ENCODE measurements at regions not wholly inside any gene's neighbourhood (a gene's known extent, or its start where the extent isn't known, plus 50 kb on each side); places are given as distances from the start of the nearest gene placed in this dataset.
A peak's percentile ranks its signal among the peaks of the same experiment; 100 is the strongest.
"Not testable (repeated sequence)": the region's sequence is repeated elsewhere in the genome, so short reads cannot be mapped to it uniquely, and the experiment has no call there.

DNA sequence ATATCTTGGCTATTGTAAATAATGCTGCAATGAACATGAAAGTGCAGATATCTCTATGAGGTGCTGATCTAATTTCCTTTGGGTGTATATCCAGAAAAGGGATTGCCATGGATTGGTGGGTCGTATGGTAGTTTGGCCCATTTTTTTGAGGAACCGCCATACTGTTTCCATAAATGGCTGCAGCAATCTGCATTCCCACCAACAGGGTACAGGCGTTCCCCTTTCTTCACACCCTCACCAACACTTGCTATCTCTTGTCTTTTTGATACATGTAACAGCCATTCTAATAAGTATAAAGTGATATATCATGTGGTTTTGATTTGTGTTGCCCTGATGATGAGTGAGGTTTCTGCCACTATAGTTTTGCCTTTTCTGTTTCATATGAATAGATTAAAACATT lies 146.7 kb downstream of the NR2F2 start:
- H3K4me3 ChIP-seq: no peak overlapping the region
- no peak for TF ChIP-seq Cebpa-rat (IDR thresholded peaks at IDR 0.05)
- H3K27ac ChIP-seq: no peak overlapping the region
- H3K27me3 ChIP-seq: no peaks in the 10 kb centered on the region
- no peaks in the 10 kb centered on the region for H3K4me1 ChIP-seq
- no peak overlapping the region for H3K4me2 ChIP-seq
- H4K20me1 ChIP-seq: no peaks in the 10 kb centered on the region
- H3K9ac ChIP-seq: no peak overlapping the region
- H3K9me3 ChIP-seq (replicated peaks in 1 of 11): no peaks in the 10 kb centered on the region
- no peaks in the 10 kb centered on the region for H3K36me3 ChIP-seq

DNA sequence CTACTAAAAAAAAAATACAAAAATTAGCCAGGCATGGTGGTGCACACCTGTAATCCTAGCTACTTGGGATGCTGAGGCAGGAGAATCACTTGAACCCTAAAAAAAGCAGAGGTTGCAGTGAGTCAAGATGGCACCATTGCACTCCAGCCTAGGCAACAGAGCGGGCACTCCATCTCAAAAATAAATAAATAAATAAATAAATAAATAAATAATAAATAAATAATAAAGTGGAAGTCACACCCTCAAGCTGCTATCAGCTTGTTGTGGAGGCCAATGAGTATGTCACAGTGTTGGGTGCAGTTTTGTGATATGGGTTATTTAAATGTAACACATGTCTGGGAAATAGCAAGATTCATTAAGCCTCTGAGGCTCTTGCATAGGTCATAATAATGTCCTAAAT lies 153.9 kb downstream of the NR2F2 start:
- H3K9ac ChIP-seq; H3K27ac ChIP-seq; H3K4me3 ChIP-seq; H3K27me3 ChIP-seq; H4K20me1 ChIP-seq; H3K36me3 ChIP-seq; H3K9me3 ChIP-seq (replicated peaks in 1 of 11); H3K4me1 ChIP-seq: not testable (repeated sequence)
- 0 out of 22 replicates have a peak overlapping the region, but pooled peaks of 1 of the 11 experiments have one; percentile 20 for H3K4me2 ChIP-seq

DNA sequence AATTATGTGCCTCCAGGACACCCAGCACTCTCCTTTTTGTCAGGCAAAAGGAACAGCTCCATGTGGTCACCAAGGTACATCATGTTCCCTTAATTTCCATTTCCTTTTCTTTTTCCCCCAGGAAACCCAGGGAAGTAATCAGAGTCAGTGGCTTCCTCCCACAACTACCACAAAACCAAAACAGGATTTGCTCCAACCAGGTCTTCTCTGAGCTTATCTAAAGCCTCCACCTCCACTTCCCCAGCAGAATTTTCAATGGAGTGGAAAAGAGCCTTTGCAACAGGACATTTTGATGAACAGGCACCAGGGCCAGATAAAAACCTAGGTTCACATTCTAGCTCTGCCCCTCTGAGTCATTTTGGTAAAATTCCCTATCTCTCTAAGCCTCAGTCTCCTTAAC lies 154.3 kb downstream of the NR2F2 start:
- Histone ChIP-seq H3K27me3 (peaks cover 0 to 10% (median 0%) of the 10 kb centered on the region in 11 experiments; a peak in 1 of 22 replicates), H3K27ac (no peak overlapping the region), H3K4me3 (no peak overlapping the region), H4K20me1 (no peaks in the 10 kb centered on the region), H3K9ac (no peak overlapping the region), H3K4me2 (0 out of 22 replicates have a peak overlapping the region, but pooled peaks of 1 of the 11 experiments have one; percentile 20), H3K4me1 (peaks cover 0 to 5% (median 0%) of the 10 kb centered on the region in 10 experiments; a peak in 4 of 20 replicates), H3K9me3 (replicated peaks in 1 of 11) (no peaks in the 10 kb centered on the region), H3K36me3 (no peaks in the 10 kb centered on the region)
- no peak for TF ChIP-seq Cebpa-rat (IDR thresholded peaks at IDR 0.05)

DNA sequence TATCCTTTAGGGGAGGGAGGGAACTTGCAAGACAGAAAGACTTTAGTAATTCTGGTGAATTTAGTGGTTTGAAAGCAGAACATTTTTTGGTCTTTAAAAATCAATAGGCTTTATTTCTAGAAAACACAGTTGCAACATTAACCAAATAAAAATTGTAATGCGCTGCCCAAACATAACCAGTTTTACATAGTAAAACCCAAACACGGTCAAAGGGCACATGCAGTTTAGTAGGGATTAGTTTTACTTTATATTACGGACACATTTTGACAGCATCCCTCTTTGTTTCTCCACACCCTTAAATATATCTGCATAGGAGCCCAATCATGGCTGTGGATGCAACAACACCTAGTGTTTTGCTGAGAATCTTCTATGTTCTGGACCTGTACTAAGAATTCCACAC lies 156.7 kb downstream of the NR2F2 start:
- Histone ChIP-seq H3K27me3 (peaks cover 0 to 10% (median 0%) of the 10 kb centered on the region in 11 experiments; a peak in 1 of 22 replicates), H3K27ac (no peak overlapping the region), H3K4me3 (no peak overlapping the region), H3K9ac (no peak overlapping the region), H4K20me1 (no peaks in the 10 kb centered on the region), H3K4me1 (peaks cover 0 to 5% (median 0%) of the 10 kb centered on the region in 10 experiments; a peak in 4 of 20 replicates), H3K36me3 (no peaks in the 10 kb centered on the region), H3K9me3 (replicated peaks in 1 of 11) (peaks cover 0 to 15% (median 7%) of the 10 kb centered on the region in 11 experiments; a peak in 14 of 22 replicates), H3K4me2 (no peak overlapping the region)
- TF ChIP-seq Cebpa-rat (IDR thresholded peaks at IDR 0.05): no peak

DNA sequence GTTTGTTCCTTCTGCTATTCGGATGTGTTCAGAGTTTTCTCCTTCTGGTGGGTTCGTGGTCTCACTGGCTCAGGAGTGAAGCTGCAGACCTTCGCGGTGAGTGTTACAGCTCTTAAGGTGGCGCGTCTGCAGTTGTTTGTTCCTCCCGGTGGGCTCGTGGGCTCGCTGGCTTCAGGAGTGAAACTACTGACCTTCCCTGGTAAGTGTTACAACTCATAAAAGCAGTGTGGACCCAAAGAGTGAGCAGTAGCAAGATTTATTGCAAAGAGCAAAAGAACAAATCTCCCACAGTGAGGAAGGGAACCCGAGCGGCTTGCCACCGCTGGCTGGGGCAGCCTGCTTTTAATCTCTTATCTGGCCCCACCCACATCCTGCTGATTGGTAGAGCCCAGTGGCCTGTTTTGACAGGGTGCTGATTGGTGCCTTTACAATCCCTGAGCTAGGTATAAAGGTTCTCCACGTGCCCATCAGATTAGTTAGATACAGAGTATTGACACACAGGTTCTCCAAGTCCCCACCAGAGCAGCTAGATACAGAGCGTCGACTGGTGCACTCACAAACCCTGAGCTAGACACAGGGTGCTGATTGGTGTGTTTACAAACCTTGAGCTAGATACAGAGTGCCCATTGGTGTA lies 160.7 kb downstream of the NR2F2 start:
- H3K9ac ChIP-seq, H4K20me1 ChIP-seq, H3K36me3 ChIP-seq, H3K4me3 ChIP-seq, H3K4me2 ChIP-seq, H3K27ac ChIP-seq, H3K27me3 ChIP-seq: not testable (repeated sequence)
- H3K9me3 ChIP-seq (replicated peaks in 1 of 11): peaks cover 0 to 15% (median 11%) of the 10 kb centered on the region in 11 experiments; a peak in 15 of 22 replicates
- peaks cover 14 to 21% (median 19%) of the 10 kb centered on the region in 10 experiments for H3K4me1 ChIP-seq

DNA sequence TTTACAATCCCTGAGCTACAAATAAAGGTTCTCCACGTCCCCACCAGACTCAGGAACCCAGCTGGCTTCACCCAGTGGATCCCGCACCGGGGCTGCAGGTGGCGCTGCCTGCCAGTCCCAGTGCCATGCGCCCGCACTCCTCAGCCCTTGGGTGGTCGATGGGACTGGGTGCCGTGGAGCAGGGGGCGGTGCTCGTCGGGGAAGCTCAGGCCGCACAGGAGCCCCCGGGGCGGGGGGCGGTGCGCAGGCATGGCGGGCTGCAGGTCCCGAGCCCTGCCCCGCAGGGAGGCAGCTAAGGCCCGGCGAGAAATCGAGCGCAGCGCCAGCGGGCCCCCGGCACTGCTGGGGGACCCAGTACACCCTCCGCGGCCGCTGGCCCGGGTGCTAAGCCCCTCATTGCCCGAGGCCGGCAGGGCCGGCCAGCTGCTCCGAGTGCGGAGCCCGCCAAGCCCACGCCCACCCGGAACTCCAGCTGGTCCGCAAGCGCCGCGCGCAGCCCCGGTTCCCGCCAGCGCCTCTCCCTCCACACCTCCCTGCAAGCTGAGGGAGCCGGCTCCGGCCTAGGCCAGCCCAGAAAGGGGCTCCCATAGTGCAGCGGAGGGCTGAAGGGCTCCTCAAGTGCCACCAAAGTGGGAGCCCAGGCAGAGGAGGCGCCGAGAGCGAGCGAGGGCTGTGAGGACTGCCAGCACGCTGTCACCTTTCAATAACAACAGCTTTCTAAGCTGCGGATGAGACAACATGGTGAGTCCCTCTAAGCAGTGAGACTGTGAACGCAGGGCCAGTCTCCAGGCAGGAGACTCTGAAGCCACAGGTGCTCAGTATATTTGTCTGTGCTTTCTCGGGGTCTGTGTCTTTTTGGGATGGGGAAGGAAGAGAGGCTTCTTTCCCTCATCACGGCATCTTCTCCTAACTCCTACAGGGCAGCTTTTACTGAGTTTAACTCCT lies 161.5 kb downstream of the NR2F2 start:
- not testable (repeated sequence) for H3K4me3 ChIP-seq, H4K20me1 ChIP-seq, H3K36me3 ChIP-seq, H3K27ac ChIP-seq, H3K4me2 ChIP-seq, H3K9ac ChIP-seq, H3K27me3 ChIP-seq
- peaks cover 0 to 15% (median 11%) of the 10 kb centered on the region in 11 experiments; a peak in 15 of 22 replicates for H3K9me3 ChIP-seq (replicated peaks in 1 of 11)
- peaks cover 14 to 21% (median 19%) of the 10 kb centered on the region in 10 experiments for H3K4me1 ChIP-seq

DNA sequence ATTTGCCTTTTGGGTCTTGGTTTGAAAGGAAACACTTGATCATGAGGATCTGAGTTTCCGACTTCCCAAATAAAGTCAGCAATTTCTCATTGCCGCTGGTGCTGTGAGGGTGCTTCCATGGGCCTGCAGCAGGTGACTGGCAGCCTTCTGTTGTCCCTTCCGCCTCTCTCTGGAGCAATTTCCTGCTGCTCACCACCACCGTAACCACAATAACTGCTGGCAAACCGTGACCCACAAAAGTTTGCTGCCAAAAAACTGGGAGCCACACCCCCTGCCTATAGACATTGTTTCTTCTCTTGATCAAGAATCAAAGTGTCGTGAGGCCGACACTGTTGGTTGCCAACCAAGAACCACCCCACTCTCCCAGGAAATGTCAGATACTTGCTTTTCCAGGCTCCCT lies 164.0 kb downstream of the NR2F2 start:
- no peak overlapping the region for H3K9ac ChIP-seq
- no peaks in the 10 kb centered on the region for H3K36me3 ChIP-seq
- peaks cover 0 to 15% (median 11%) of the 10 kb centered on the region in 11 experiments; a peak in 15 of 22 replicates for H3K9me3 ChIP-seq (replicated peaks in 1 of 11)
- peak overlapping the region in 1 of 10 experiments; percentile 7; a peak in 1 of 20 replicates for H3K4me3 ChIP-seq
- H3K4me2 ChIP-seq: peak overlapping the region; percentile 59 to 85 (median 78)
- TF ChIP-seq Cebpa-rat (IDR thresholded peaks at IDR 0.05): no peak
- H3K4me1 ChIP-seq: peaks cover 14 to 21% (median 19%) of the 10 kb centered on the region in 10 experiments
- peak overlapping the region in 8 of 11 experiments; percentile 9 to 64 (median 44); a peak in 10 of 22 replicates for H3K27ac ChIP-seq
- H4K20me1 ChIP-seq: no peaks in the 10 kb centered on the region
- no peaks in the 10 kb centered on the region for H3K27me3 ChIP-seq

DNA sequence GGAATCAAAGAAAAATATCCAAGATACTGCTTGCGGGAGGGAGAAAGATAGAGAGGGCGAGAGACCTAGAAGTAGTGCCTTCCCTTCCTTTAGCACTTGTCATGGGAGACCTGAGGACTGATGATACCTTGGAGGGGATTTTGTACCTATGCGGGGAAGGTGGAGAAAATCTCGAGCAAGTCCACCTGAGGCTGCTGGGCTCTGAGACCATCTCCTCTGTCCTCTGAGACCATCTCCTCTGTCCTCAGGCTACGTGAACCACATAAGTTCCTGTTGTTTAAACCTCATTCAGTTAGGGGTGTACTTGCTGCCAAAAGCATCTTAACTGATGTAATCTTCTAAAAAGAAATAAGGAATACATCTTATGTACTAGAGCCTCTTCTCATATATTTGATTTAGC lies 164.9 kb downstream of the NR2F2 start:
- no peak for TF ChIP-seq Cebpa-rat (IDR thresholded peaks at IDR 0.05)
- no peaks in the 10 kb centered on the region for H3K27me3 ChIP-seq
- H3K4me1 ChIP-seq: peaks cover 14 to 21% (median 19%) of the 10 kb centered on the region in 10 experiments
- peaks cover 0 to 15% (median 11%) of the 10 kb centered on the region in 11 experiments; a peak in 15 of 22 replicates for H3K9me3 ChIP-seq (replicated peaks in 1 of 11)
- no peaks in the 10 kb centered on the region for H3K36me3 ChIP-seq
- no peak overlapping the region for H3K4me3 ChIP-seq
- peak overlapping the region; percentile 19 to 85 (median 78) for H3K4me2 ChIP-seq
- H4K20me1 ChIP-seq: no peaks in the 10 kb centered on the region
- H3K27ac ChIP-seq: peak overlapping the region in 8 of 11 experiments; percentile 9 to 64 (median 44); a peak in 13 of 22 replicates
- H3K9ac ChIP-seq: no peak overlapping the region

DNA sequence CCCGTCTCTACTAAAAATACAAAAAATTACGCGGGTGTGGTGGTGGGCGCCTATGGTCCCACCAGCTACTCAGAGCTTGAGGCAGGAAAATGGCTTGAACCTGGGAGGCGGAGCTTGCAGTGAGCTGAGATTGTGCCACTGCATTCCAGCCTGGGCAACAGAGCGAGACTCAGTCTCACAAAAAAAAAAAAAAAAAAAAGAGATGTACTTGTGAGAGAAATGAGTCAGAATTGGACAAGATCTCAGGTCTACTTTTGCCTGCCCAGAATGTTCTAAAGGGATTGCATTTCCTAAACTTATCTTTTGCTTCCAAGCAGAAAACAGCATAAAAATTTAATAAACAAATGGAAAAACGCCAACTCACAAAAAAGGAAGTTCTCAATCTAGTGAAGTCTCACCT lies 167.5 kb downstream of the NR2F2 start:
- no peaks in the 10 kb centered on the region for H3K36me3 ChIP-seq
- H4K20me1 ChIP-seq: no peaks in the 10 kb centered on the region
- H3K4me2 ChIP-seq: no peak overlapping the region
- peaks cover 0 to under 1% (median 0%) of the 10 kb centered on the region in 11 experiments; a peak in 1 of 22 replicates for H3K9me3 ChIP-seq (replicated peaks in 1 of 11)
- H3K9ac ChIP-seq: no peak overlapping the region
- no peak overlapping the region for H3K4me3 ChIP-seq
- H3K27ac ChIP-seq: no peak overlapping the region
- no peak for TF ChIP-seq Cebpa-rat (IDR thresholded peaks at IDR 0.05)
- H3K4me1 ChIP-seq: peaks cover 14 to 21% (median 19%) of the 10 kb centered on the region in 10 experiments
- no peaks in the 10 kb centered on the region for H3K27me3 ChIP-seq

All from BLaER1 treated with 17β-estradiol and CSF1 and Interleukin-3, amounts not matched to agents 10 nM and 100 nM (cell line).